Esophagus muscularis mucosa (tissue), 4 donors: ENCODE measurements at regions not wholly inside any gene's neighbourhood (a gene's known extent, or its start where the extent isn't known, plus 50 kb on each side); places are given as distances from the start of the nearest gene placed in this dataset.

Experiments
- EP300 ChIP-seq: sonication (generic); formaldehyde crosslinking; IDR thresholded peaks from one replicate; pipeline ENCODE4 v1.6.1; 2017; ENCODE audit warnings: antibody characterized with exemption
- POLR2A ChIP-seq: fragments of 450-650 bp; IDR thresholded peaks from one replicate; pipeline ENCODE4 v1.6.1; 2017; ENCODE audit warnings: antibody characterized with exemption, moderate library complexity, mild to moderate bottlenecking, low read depth
- TF ChIP-seq, protein P1 (sequence below), 3 experiments: fragments of 200-600 bp in 2 of 3; fragments of 450-650 bp in 1 of 3; sonication (generic) in 2 of 3; IDR thresholded peaks; one replicate each; pipeline ENCODE4 v1.5.1; 2017 to 2019; ENCODE audit warnings: antibody characterized with exemption in 3 of 3, mild to moderate bottlenecking in 2 of 3, moderate library complexity in 1 of 3

- no peak for TF ChIP-seq POLR2A
- TF ChIP-seq, protein P1, sequence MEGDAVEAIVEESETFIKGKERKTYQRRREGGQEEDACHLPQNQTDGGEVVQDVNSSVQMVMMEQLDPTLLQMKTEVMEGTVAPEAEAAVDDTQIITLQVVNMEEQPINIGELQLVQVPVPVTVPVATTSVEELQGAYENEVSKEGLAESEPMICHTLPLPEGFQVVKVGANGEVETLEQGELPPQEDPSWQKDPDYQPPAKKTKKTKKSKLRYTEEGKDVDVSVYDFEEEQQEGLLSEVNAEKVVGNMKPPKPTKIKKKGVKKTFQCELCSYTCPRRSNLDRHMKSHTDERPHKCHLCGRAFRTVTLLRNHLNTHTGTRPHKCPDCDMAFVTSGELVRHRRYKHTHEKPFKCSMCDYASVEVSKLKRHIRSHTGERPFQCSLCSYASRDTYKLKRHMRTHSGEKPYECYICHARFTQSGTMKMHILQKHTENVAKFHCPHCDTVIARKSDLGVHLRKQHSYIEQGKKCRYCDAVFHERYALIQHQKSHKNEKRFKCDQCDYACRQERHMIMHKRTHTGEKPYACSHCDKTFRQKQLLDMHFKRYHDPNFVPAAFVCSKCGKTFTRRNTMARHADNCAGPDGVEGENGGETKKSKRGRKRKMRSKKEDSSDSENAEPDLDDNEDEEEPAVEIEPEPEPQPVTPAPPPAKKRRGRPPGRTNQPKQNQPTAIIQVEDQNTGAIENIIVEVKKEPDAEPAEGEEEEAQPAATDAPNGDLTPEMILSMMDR (IDR thresholded peaks at IDR 0.05), result no peak
- TF ChIP-seq EP300, result no peak
Observed at GRCh38 chrX:149060921-149061320, 444.2 kb downstream of the IDS start.
